Panc1 (cell line): ENCODE measurements at regions not wholly inside any gene's neighbourhood (a gene's known extent, or its start where the extent isn't known, plus 50 kb on each side); places are given as distances from the start of the nearest gene placed in this dataset.

ENCODE experiments used
- ATAC-seq: fragments of 200-7000 bp; cut with Tn5 transposase; 2 replicates; pipeline ENCODE4 v1.9.1; 2020; ENCODE audit warnings: mild to moderate bottlenecking, moderate library complexity
- BruUV-seq: library from RNA; stranded (reverse); fragments of 400-500 nt; replicated peaks from 2 replicates; lab custom pipeline; 2021; lab: Mats Ljungman, UMichigan
- CTCF ChIA-PET: fragments of 300-600 bp; sonication (Branson Sonifier 250); formaldehyde crosslinking; loops from one replicate; lab custom pipeline; 2022; ENCODE audit warnings: antibody characterized with exemption; lab: Charles Lee
- POLR2A ChIA-PET: fragments of 300-600 bp; sonication (Branson Sonifier 250); formaldehyde crosslinking; loops from one replicate; lab custom pipeline; 2022; ENCODE audit warnings: antibody characterized with exemption; lab: Charles Lee
- DNase-seq: peaks from one replicate; pipeline ENCODE4 v3.0.0-alpha.2; 2010; ENCODE audit warnings: low read depth, low spot score
- H3K27ac ChIP-seq: 2 replicates; pipeline ENCODE4 v1.5.1; 2011; ENCODE audit warnings: mild to moderate bottlenecking, low read length, inconsistent platforms
- H3K27me3 ChIP-seq: fragments of 200-500 bp; sonication (Bioruptor generic); 2 replicates; pipeline ENCODE4 v1.6.0; 2014; ENCODE audit warnings: low read length, inconsistent platforms; ENCODE audit not compliant: control insufficient read depth, insufficient read depth
- H3K36me3 ChIP-seq: fragments of 200-500 bp; sonication (Bioruptor generic); 2 replicates; pipeline ENCODE4 v1.5.1; 2014; ENCODE audit warnings: inconsistent platforms, mild to moderate bottlenecking, low read length, moderate library complexity; ENCODE audit not compliant: control insufficient read depth, insufficient read depth
- H3K4me1 ChIP-seq: 2 replicates; pipeline ENCODE4 v1.5.1; 2011; ENCODE audit warnings: inconsistent platforms, mild to moderate bottlenecking, low read length, moderate library complexity; ENCODE audit not compliant: control insufficient read depth, insufficient read depth
- H3K4me3 ChIP-seq, 2 experiments: 2 replicates each; pipeline ENCODE4 v1.5.1; 2011 to 2012; ENCODE audit warnings: low read depth in 2 of 2, low read length in 2 of 2, mild to moderate bottlenecking in 2 of 2, inconsistent platforms in 1 of 2, moderate library complexity in 1 of 2
- H3K9me3 ChIP-seq: fragments of 200-500 bp; sonication (Bioruptor generic); 2 replicates; pipeline ENCODE4 v1.5.1; 2014; ENCODE audit warnings: low read depth, mild to moderate bottlenecking, inconsistent platforms, low read length, moderate library complexity; ENCODE audit not compliant: control insufficient read depth, insufficient read depth
- CTCF ChIP-seq: fragments of 450-650 bp; IDR thresholded peaks from 2 replicates; pipeline ENCODE4 v1.5.1; 2017; ENCODE audit warnings: mild to moderate bottlenecking
- REST ChIP-seq, 2 experiments: IDR thresholded peaks; 2 replicates each; pipeline ENCODE4 v1.6.1; 2011 to 2012; ENCODE audit warnings: low read depth in 2 of 2, control low read depth in 1 of 2, low read length in 1 of 2, mild to moderate bottlenecking in 1 of 2, moderate library complexity in 1 of 2; ENCODE audit not compliant: insufficient read depth in 1 of 2
- SIN3A ChIP-seq: IDR thresholded peaks from 2 replicates; pipeline ENCODE4 v1.6.1; 2012; ENCODE audit warnings: low read depth, mild to moderate bottlenecking, low read length, moderate library complexity, borderline replicate concordance; ENCODE audit not compliant: insufficient read depth
- TCF7L2 ChIP-seq: IDR thresholded peaks from 2 replicates; pipeline ENCODE4 v1.6.1; 2011; ENCODE audit warnings: mild to moderate bottlenecking, low read depth, low read length, inconsistent platforms
- in situ Hi-C: cut with HindIII; loops from 2 replicates; pipeline ENCODE4 v1.10.0; 2016; ENCODE audit warnings: low sequenced_read_pairs, low pct_unique_long_range_greater_than_20kb
- intact Hi-C: fragments of 100-400 bp; cut with micrococcal nuclease; formaldehyde crosslinking; loops from one replicate; pipeline ENCODE4 v1.10.0; 2022; ENCODE audit not compliant: unreplicated experiment

- POLR2A ChIA-PET, result no interaction called here
- Histone ChIP-seq H3K27ac (no peak overlapping the region), H3K36me3 (no peaks in the 10 kb centered on the region), H3K9me3 (no peaks in the 10 kb centered on the region), H3K4me1 (peaks cover 7% of the 10 kb centered on the region), H3K4me3 (no peak overlapping the region), H3K27me3 (peaks cover 2% of the 10 kb centered on the region; the same call in 1 of the 2 replicates)
- intact Hi-C loops, result no loop called here
- ATAC-seq (peak; percentile 99), DNase-seq (peak; percentile 57)
- TF ChIP-seq CTCF (no peak), TCF7L2 (peak; percentile 55; the same call in 1 of the 2 replicates)
- no TSS peak for BruUV-seq
- in situ Hi-C loops, result no loop called here
- CTCF ChIA-PET, result interaction anchor here (0.6 kb wide), 1 partner anchor 357 kb away, joined by 7 read pairs; no protein-coding TSS in a partner anchor
Measured at GRCh38 chr20:46814366-46815232, 80.0 kb upstream of the EYA2 start.

- no peak for ATAC-seq
- ChIA-PET POLR2A (no interaction called here), CTCF (no interaction called here)
- Histone ChIP-seq H3K36me3 (no peaks in the 10 kb centered on the region), H3K4me3 (no peak overlapping the region), H3K4me1 (peaks cover 7% of the 10 kb centered on the region), H3K9me3 (no peaks in the 10 kb centered on the region), H3K27me3 (peaks cover 2% of the 10 kb centered on the region; the same call in 1 of the 2 replicates), H3K27ac (no peak overlapping the region)
- intact Hi-C loops (no loop called here), in situ Hi-C loops (no loop called here)
- no TSS peak for BruUV-seq
- no peak for DNase-seq
- TF ChIP-seq REST (IDR thresholded peaks at IDR 0.05; ENCODE audit: insufficient read depth in 1 of 2, low read depth in 2 of 2, low read length in 1 of 2) (no peak), CTCF (no peak), TCF7L2 (no peak), SIN3A (no peak)
Measured at GRCh38 chr20:46816097-46816496, 78.5 kb upstream of the EYA2 start.
